ENCODE measurements at regions not wholly inside any gene's neighbourhood (a gene's known extent, or its start where the extent isn't known, plus 50 kb on each side); places are given as distances from the start of the nearest gene placed in this dataset.
"Not testable (repeated sequence)": the region's sequence is repeated elsewhere in the genome, so short reads cannot be mapped to it uniquely, and the experiment has no call there.

GRCh38 chr4:79739912-79740311 is 331.9 kb upstream of the GK2 start:
- no peak for DNase-seq

- DNase-seq = peak; percentile 50
Measured at GRCh38 chr4:79723507-79723906, 315.5 kb upstream of the GK2 start.

- no peak for DNase-seq
Measured at GRCh38 chr4:79700356-79700755, 292.3 kb upstream of the GK2 start.

DNA sequence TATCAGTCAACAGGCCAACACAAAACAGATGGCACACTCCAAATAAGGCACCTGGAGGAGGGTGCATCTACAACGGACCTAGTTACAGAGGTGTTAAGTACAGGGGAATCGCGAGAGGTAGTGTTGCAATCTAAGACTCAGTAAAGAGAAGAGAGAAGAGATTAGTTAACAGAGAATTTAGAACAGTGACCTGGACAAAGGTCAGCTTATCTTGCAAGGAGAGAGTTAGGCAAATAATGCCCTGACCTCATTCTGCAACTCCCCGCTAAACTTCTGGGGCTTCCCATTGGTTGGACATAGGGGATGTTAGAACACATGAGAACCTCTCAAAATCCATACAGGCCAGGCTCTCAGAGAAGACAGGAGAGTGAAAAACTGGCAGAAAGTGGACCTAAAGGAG is 289.4 kb upstream of the GK2 start:
- DNase-seq = no peak

DNA sequence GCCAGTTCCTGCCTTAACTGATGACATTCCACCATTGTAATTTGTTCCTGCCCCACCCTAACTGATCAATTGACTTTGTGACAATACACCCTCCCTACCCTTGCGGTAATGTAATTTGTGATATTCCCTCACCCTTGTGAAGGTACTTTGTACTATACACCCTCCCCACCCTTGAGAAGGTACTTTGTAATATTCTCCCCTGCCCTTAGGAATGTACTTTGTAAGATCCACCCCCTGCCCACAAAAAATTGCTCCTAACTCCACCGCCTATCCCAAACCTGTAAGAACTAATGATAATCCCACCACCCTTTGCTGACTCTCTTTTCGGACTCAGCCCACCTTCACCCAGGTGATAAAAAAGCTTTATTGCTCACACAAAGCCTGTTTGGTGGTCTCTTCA is 288.5 kb upstream of the GK2 start:
- DNase-seq = not testable (repeated sequence)

- DNase-seq = no peak
Measured at GRCh38 chr4:79695848-79696247, 287.8 kb upstream of the GK2 start.

- no peak for DNase-seq
Measured at GRCh38 chr4:79689740-79690139, 281.7 kb upstream of the GK2 start.

GRCh38 chr4:79688691-79689090 is 280.7 kb upstream of the GK2 start:
- no peak for DNase-seq

- DNase-seq = no peak
Measured at GRCh38 chr4:79687006-79687405, 279.0 kb upstream of the GK2 start.

DNA sequence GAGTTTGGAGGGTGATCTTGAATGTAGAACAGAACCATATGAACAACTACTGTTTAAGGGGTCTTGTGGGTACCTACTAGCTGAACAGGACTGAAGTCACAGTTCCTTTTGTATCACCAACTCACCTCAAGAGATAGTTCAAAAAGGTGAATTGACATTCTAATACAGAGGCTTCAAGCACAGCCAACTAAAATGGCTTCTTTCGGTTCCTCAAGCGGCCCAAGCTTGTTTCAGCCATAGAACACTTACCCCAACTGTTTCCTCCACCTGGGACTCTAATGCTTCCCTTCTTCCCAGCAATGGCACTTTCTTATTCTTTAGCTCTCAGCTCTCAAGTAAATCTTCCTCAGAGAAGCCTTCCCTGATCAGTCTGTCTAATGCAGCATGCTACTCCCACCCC is 277.5 kb upstream of the GK2 start:
- DNase-seq = no peak

DNA sequence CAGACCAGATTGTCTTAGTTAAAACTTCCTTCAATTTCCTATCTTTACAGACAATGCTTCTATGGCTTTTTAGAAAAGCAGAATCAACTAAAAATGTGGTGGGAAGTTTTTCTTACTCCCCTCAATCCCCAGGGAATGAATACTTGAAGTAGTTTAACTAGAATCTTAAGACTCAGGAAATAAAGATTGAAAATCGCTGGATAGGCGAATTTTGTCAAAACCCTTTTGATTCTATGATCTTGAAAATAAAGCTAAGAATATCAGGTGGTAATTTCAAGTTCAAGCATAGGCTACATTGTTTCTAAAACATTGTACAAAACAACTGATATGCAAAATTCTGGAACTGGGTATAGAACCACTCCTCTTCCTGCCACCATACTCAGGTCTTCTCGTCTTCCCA is 276.5 kb upstream of the GK2 start:
- DNase-seq = no peak

- DNase-seq = no peak
Measured at GRCh38 chr4:79682801-79683530, 274.9 kb upstream of the GK2 start.

- no peak for DNase-seq
Measured at GRCh38 chr4:79682161-79682560, 274.1 kb upstream of the GK2 start.

- DNase-seq = no peak
Measured at GRCh38 chr4:79679859-79680258, 271.8 kb upstream of the GK2 start.

DNA sequence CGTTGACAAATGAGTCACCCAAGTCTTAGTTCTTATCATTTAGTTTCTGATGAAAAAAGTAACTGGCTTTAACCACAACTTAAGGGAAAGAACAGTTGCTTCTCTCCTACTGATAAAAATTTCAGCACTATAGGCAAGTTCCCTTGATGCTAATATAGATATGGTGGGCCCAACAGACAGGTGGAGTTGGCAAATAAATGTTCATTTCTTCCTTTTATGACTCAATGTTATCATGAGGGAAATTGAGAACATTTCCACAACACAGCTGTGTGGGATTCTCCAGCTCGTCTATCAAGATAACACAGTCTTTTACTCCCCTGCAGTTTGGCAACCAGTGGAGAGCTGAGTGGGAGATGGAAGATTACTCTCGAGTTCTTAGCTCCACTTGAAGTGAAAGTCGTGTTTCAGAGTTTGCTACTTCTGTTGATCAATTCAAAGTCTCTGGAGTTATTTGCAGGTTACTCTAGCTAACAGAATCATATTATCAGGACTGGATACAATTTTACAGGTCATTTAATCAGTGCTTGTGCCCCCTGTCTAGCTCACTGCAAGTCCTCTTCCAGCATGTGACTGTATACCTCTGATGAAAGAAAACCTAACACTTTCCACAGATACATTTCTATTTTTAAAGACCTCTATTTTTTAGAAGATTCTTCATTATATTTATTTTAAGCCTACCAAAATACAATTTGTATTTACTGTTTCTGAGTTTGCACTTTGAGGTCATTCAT is 270.6 kb upstream of the GK2 start:
- DNase-seq = no peak

DNA sequence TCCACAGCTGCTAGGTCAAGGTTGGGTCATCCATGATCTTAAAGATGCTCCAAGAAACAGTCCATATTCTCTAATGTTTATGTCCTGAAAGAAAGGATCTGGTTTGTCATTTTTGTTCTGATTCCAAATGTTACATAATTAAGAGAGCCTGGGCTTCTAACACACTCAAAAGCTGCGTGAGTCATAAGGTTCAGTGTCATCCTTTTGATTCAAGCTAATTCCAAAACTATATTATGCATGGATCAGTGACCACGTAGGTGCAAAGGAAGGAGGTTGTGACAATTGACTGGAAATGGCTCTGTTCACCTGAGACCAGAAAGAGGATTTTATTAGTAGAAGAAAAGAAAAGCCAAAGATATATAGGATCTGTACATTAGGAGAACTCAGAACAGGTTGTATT is 268.7 kb upstream of the GK2 start:
- no peak for DNase-seq

- not testable (repeated sequence) for DNase-seq
Measured at GRCh38 chr4:79674906-79675305, 266.9 kb upstream of the GK2 start.

DNA sequence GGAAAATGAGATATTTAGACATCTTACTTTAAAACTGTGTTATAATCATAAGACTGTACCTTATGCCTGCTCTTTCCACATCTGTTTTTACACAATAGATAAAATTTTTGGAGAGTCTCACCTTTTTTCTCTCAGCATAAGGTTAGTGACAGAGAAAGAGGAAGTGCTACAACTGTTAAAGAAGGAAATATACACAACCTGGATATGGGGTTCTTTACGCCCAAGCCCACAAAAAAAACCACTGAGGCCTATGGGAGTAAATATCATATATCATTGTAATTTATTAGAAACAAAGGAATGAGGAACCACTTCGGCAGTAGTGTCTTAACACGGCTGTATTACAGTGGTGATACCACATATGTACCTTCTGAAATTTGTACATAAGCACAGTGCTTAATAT is 265.9 kb upstream of the GK2 start:
- no peak for DNase-seq

- DNase-seq = no peak
Measured at GRCh38 chr4:79673377-79673776, 265.3 kb upstream of the GK2 start.

- no peak for DNase-seq
Measured at GRCh38 chr4:79666875-79667274, 258.8 kb upstream of the GK2 start.

- no peak for DNase-seq
Measured at GRCh38 chr4:79666112-79666511, 258.1 kb upstream of the GK2 start.

DNA sequence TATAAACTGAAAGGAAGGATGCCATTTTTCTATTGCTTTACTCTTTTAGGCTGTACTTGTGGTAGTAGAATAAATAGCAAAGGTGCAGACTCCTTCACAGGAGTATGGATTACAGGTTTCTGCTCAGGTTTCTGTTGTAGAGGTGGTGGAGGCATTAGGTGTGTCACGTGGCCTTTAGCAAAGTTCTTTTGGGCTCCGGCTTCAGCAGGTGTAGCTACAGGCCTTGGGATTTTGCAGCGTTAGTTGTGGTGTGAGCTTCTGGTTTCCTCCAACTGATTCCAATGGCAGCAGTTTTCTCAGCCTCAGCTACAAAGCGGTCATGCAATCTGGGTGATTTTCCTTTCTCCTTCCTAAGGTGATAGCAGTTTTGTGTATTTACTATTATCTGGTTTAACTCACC is 255.8 kb upstream of the GK2 start:
- DNase-seq = no peak

DNA sequence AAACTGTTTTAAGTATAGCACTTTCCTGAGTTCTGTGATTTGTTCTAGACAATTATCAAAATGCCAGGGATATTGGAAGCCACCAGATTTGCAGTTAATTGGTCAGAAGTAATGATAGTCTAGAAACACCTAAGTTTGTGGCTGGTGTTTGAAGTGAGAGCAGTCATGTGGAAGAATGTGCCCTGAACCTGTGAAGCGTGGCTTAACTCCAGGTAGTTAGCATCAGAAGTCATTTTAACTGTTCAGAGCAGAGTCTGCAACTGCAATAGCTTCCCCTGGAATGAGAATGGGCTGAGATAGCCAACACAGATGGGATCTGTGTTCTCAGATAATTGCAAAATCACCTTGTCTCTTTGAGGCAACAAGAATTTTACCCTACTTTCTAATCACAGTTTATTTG is 255.1 kb upstream of the GK2 start:
- DNase-seq = no peak

- DNase-seq = no peak
Measured at GRCh38 chr4:79662651-79663050, 254.6 kb upstream of the GK2 start.

GRCh38 chr4:79661196-79661595 is 253.2 kb upstream of the GK2 start:
- DNase-seq = no peak

Measured in islet precursor cell (in vitro differentiated cells).